Small intestine (tissue), 7 donors: ENCODE measurements at regions not wholly inside any gene's neighbourhood (a gene's known extent, or its start where the extent isn't known, plus 50 kb on each side); places are given as distances from the start of the nearest gene placed in this dataset.

Source experiments
- DNase-seq, 2 donors: peaks; one replicate each; pipeline versions ENCODE4 v3.0.0 to v3.0.0-alpha.2; 2013
- FAIRE-seq: peaks from 2 replicates; lab custom pipeline; 2012; peaks lifted over from hg19 to GRCh38; lab: Jason Lieb, UNC
- H3K27ac ChIP-seq, 3 donors: one replicate each; pipeline ENCODE4 v1.5.1; 2013; ENCODE audit warnings: low read length in 2 of 3, mild to moderate bottlenecking in 2 of 3, control low read depth in 1 of 3, inconsistent platforms in 1 of 3, low read depth in 1 of 3, moderate library complexity in 1 of 3
- H3K27me3 ChIP-seq, 3 donors: one replicate each; pipeline ENCODE4 v1.6.1; 2013; ENCODE audit warnings: low read length in 3 of 3, inconsistent platforms in 1 of 3; ENCODE audit not compliant: control insufficient read depth in 3 of 3, insufficient read depth in 3 of 3
- H3K36me3 ChIP-seq, 3 donors: one replicate each; pipeline ENCODE4 v1.6.1; 2013; ENCODE audit warnings: low read length in 3 of 3, inconsistent platforms in 1 of 3, low read depth in 1 of 3, mild to moderate bottlenecking in 1 of 3, moderate library complexity in 1 of 3; ENCODE audit not compliant: control insufficient read depth in 3 of 3, insufficient read depth in 2 of 3
- H3K4me1 ChIP-seq, 3 donors: one replicate each; pipeline ENCODE4 v1.6.1; 2013; ENCODE audit warnings: low read length in 2 of 3, inconsistent platforms in 1 of 3, low read depth in 1 of 3, mild to moderate bottlenecking in 1 of 3, moderate library complexity in 1 of 3; ENCODE audit not compliant: control insufficient read depth in 3 of 3, insufficient read depth in 2 of 3
- H3K4me3 ChIP-seq, 3 donors: one replicate each; pipeline ENCODE4 v1.5.1; 2013; ENCODE audit warnings: low read length in 3 of 3, control low read depth in 1 of 3, inconsistent platforms in 1 of 3, low read depth in 1 of 3, mild to moderate bottlenecking in 1 of 3, moderate library complexity in 1 of 3
- H3K9me3 ChIP-seq, 2 donors: one replicate each; pipeline ENCODE4 v1.6.1; 2013; ENCODE audit warnings: low read depth in 1 of 2, low read length in 1 of 2; ENCODE audit not compliant: control insufficient read depth in 2 of 2, insufficient read depth in 1 of 2
- WGBS, 3 donors: extraction: QIAGEN DNeasy Blood & Tissue Kit; methylation state at CpG; one replicate each; pipeline ENCODE4 v1.1.7; 2013; 5-methylcytosine and 5-hydroxymethylcytosine counted together
- donor health status: healthy with polysubstance abuse.
- donor health status: control.
- donor health status: control.
- donor health status: Bipolar disorder and iron deficiency.
- donor health status: healthy.

GRCh38 chr12:97616946-97617345 lies 154.3 kb downstream of the RMST start:
- FAIRE-seq (no peak), DNase-seq (no peak)
- Histone ChIP-seq H3K27me3 (no peaks in the 10 kb centered on the region), H3K4me1 (no peaks in the 10 kb centered on the region), H3K4me3 (no peak overlapping the region), H3K36me3 (no peaks in the 10 kb centered on the region), H3K27ac (no peak overlapping the region), H3K9me3 (no peaks in the 10 kb centered on the region)
- WGBS, 3 donors = 86 to 89% (median 87%) methylated on average over 4 of the region's 4 CpGs

- Histone ChIP-seq H3K4me1 (no peaks in the 10 kb centered on the region), H3K36me3 (no peaks in the 10 kb centered on the region), H3K9me3 (no peaks in the 10 kb centered on the region), H3K4me3 (no peak overlapping the region), H3K27ac (no peak overlapping the region), H3K27me3 (no peaks in the 10 kb centered on the region)
- no peak for DNase-seq
- FAIRE-seq = no peak
These were observed 166.4 kb downstream of the RMST start for GRCh38 chr12:97628962-97629361.

GRCh38 chr12:97629382-97629781 lies 166.8 kb downstream of the RMST start:
- no peak for FAIRE-seq
- Histone ChIP-seq H3K36me3 (no peaks in the 10 kb centered on the region), H3K4me3 (no peak overlapping the region), H3K4me1 (no peaks in the 10 kb centered on the region), H3K9me3 (no peaks in the 10 kb centered on the region), H3K27me3 (no peaks in the 10 kb centered on the region), H3K27ac (no peak overlapping the region)
- no peak for DNase-seq

GRCh38 chr12:97630356-97630755 lies 167.8 kb downstream of the RMST start:
- Histone ChIP-seq H3K27me3 (no peaks in the 10 kb centered on the region), H3K27ac (no peak overlapping the region), H3K9me3 (no peaks in the 10 kb centered on the region), H3K4me3 (no peak overlapping the region), H3K36me3 (no peaks in the 10 kb centered on the region), H3K4me1 (no peaks in the 10 kb centered on the region)
- no peak for FAIRE-seq
- DNase-seq = no peak
- 81 to 100% (median 89%) methylated on average over 2 of the region's 2 CpGs for WGBS, 3 donors

- no peak overlapping the region for H3K4me3 ChIP-seq
- no peaks in the 10 kb centered on the region for H3K9me3 ChIP-seq
- DNase-seq = no peak
- no peak overlapping the region for H3K27ac ChIP-seq
- H3K4me1 ChIP-seq = no peaks in the 10 kb centered on the region
- FAIRE-seq = no peak
- H3K36me3 ChIP-seq = no peaks in the 10 kb centered on the region
- 56 to 70% (median 69%) methylated on average over 4 of the region's 4 CpGs for WGBS, 3 donors
- H3K27me3 ChIP-seq = no peaks in the 10 kb centered on the region
These were observed 168.3 kb downstream of the RMST start for GRCh38 chr12:97630875-97631274.

GRCh38 chr12:97637770-97638169 lies 175.2 kb downstream of the RMST start:
- FAIRE-seq = no peak

GRCh38 chr12:97638739-97639138 lies 176.1 kb downstream of the RMST start:
- Histone ChIP-seq H3K9me3 (no peaks in the 10 kb centered on the region), H3K4me3 (no peak overlapping the region), H3K27ac (no peak overlapping the region), H3K4me1 (no peaks in the 10 kb centered on the region), H3K36me3 (no peaks in the 10 kb centered on the region), H3K27me3 (no peaks in the 10 kb centered on the region)
- no peak for DNase-seq
- WGBS, 3 donors = 71 to 78% (median 72%) methylated on average over 2 of the region's 2 CpGs
- FAIRE-seq = no peak

More at GRCh38 chr12:97637770-97638169, 175.2 kb downstream of the RMST start:
- WGBS, 3 donors = 71 to 90% (median 85%) methylated on average over 3 of the region's 3 CpGs
- DNase-seq = no peak
- no peaks in the 10 kb centered on the region for H3K4me1 ChIP-seq
- no peak overlapping the region for H3K27ac ChIP-seq
- H3K4me3 ChIP-seq = no peak overlapping the region
- no peaks in the 10 kb centered on the region for H3K27me3 ChIP-seq
- no peaks in the 10 kb centered on the region for H3K36me3 ChIP-seq
- no peaks in the 10 kb centered on the region for H3K9me3 ChIP-seq

GRCh38 chr12:97639702-97640101 lies 177.1 kb downstream of the RMST start:
- Histone ChIP-seq H3K36me3 (no peaks in the 10 kb centered on the region), H3K9me3 (no peaks in the 10 kb centered on the region), H3K4me3 (no peak overlapping the region), H3K27ac (no peak overlapping the region), H3K27me3 (no peaks in the 10 kb centered on the region), H3K4me1 (no peaks in the 10 kb centered on the region)
- FAIRE-seq (no peak), DNase-seq (no peak)
- 64 to 76% (median 74%) methylated on average over 1 of the region's 1 CpG for WGBS, 3 donors

GRCh38 chr12:97640826-97641225 lies 178.2 kb downstream of the RMST start:
- H3K27ac ChIP-seq = no peak overlapping the region
- no peaks in the 10 kb centered on the region for H3K27me3 ChIP-seq
- no peak for FAIRE-seq
- no peaks in the 10 kb centered on the region for H3K4me1 ChIP-seq
- H3K9me3 ChIP-seq = no peaks in the 10 kb centered on the region
- no peak for DNase-seq
- WGBS, 3 donors = 74 to 84% (median 77%) methylated on average over 6 of the region's 6 CpGs
- no peaks in the 10 kb centered on the region for H3K36me3 ChIP-seq
- no peak overlapping the region for H3K4me3 ChIP-seq
